CD4-positive, alpha-beta T cell (primary cell): ENCODE measurements at regions not wholly inside any gene's neighbourhood (a gene's known extent, or its start where the extent isn't known, plus 50 kb on each side); places are given as distances from the start of the nearest gene placed in this dataset.

ENCODE experiments used
- ATAC-seq: fragments of 200-7000 bp; cut with Tn5 transposase; one replicate; pipeline ENCODE4 v1.10.0; 2022; ENCODE audit warnings: mild to moderate bottlenecking; ENCODE audit not compliant: poor library complexity
- CTCF ChIA-PET: fragments of 350-600 bp; sonication (Branson Sonifier 250); formaldehyde crosslinking; loops from one replicate; lab custom pipeline; 2021; ENCODE audit warnings: antibody characterized with exemption, inconsistent platforms; lab: Charles Lee
- POLR2A ChIA-PET: fragments of 350-600 bp; sonication (Branson Sonifier 250); formaldehyde crosslinking; loops from one replicate; lab custom pipeline; 2021; ENCODE audit warnings: antibody characterized with exemption, inconsistent platforms; lab: Charles Lee
- DNase-seq, 14 experiments: peaks; one replicate each; pipeline ENCODE4 v3.0.0-alpha.2; 2013 to 2020; ENCODE audit warnings: mixed read lengths in 2 of 14
- H3K27ac ChIP-seq, 2 donors: one replicate each; pipeline versions ENCODE4 v1.5.1 to v1.7.0; 2013; ENCODE audit warnings: low read length in 2 of 2, low read depth in 1 of 2, mild to moderate bottlenecking in 1 of 2
- H3K27me3 ChIP-seq, 2 experiments: 1 replicate in 1 of 2; 2 replicates in 1 of 2; pipeline versions ENCODE4 v1.6.1 to v1.7.0; 2013; ENCODE audit warnings: low read length in 2 of 2, control low read depth in 1 of 2, mild to moderate bottlenecking in 1 of 2, moderate library complexity in 1 of 2; ENCODE audit not compliant: insufficient read depth in 2 of 2, control insufficient read depth in 1 of 2
- H3K36me3 ChIP-seq: one replicate; pipeline ENCODE4 v1.6.1; 2013; ENCODE audit warnings: low read length, control low read depth; ENCODE audit not compliant: insufficient read depth
- H3K4me1 ChIP-seq: one replicate; pipeline ENCODE4 v1.6.1; 2013; ENCODE audit warnings: low read length, control low read depth; ENCODE audit not compliant: insufficient read depth
- H3K4me3 ChIP-seq: one replicate; pipeline ENCODE4 v1.5.1; 2013; ENCODE audit warnings: mild to moderate bottlenecking, low read length, moderate library complexity
- H3K9me3 ChIP-seq, 2 experiments: 1 replicate in 1 of 2; 2 replicates in 1 of 2; pipeline versions ENCODE4 v1.6.1 to v1.7.0; 2013; ENCODE audit warnings: low read length in 2 of 2, mild to moderate bottlenecking in 2 of 2, control low read depth in 1 of 2, moderate library complexity in 1 of 2; ENCODE audit not compliant: control insufficient read depth in 1 of 2, insufficient read depth in 1 of 2
- H3K27ac Mint-ChIP-seq: one replicate; pipeline ENCODE4 v1.8.0; 2020; ENCODE audit warnings: mixed read lengths
- H3K27me3 Mint-ChIP-seq: one replicate; pipeline ENCODE4 v1.8.0; 2021; ENCODE audit warnings: mixed read lengths
- H3K36me3 Mint-ChIP-seq: one replicate; pipeline ENCODE4 v1.8.0; 2021; ENCODE audit warnings: low read depth, mixed read lengths
- H3K4me1 Mint-ChIP-seq: one replicate; pipeline ENCODE4 v1.8.0; 2021; ENCODE audit warnings: low read depth, mixed read lengths
- H3K4me3 Mint-ChIP-seq: one replicate; pipeline ENCODE4 v1.8.0; 2020; ENCODE audit warnings: mild to moderate bottlenecking, mixed read lengths
- H3K9me3 Mint-ChIP-seq: one replicate; pipeline ENCODE4 v1.8.0; 2020; ENCODE audit warnings: mixed read lengths
- CTCF ChIP-seq: fragments of 200-600 bp; IDR thresholded peaks from one replicate; pipeline ENCODE4 v1.8.0; 2022; ENCODE audit warnings: antibody characterized with exemption, mild to moderate bottlenecking
- intact Hi-C, 2 experiments: fragments of 100-400 bp; cut with DNase I in 1 of 2; cut with micrococcal nuclease in 1 of 2; formaldehyde crosslinking; loops; one replicate each; pipeline versions ENCODE4 v1.15.1 to v1.9.0; 2023 to 2025; cut with DNase I, micrococcal nuclease

GRCh38 chr17:13775450-13775849, 173.7 kb upstream of the HS3ST3A1 start:
- Histone ChIP-seq H3K9me3 (peaks cover 0 to 4% of the 10 kb centered on the region in 2 experiments), H3K27me3 (no peaks in the 10 kb centered on the region), H3K27ac (no peak overlapping the region), H3K36me3 (no peaks in the 10 kb centered on the region), H3K4me1 (no peaks in the 10 kb centered on the region), H3K4me3 (no peak overlapping the region)
- Mint-ChIP-seq H3K36me3 (no peaks in the 10 kb centered on the region), H3K9me3 (peaks cover 11% of the 10 kb centered on the region), H3K27ac (no peak overlapping the region), H3K4me3 (no peak overlapping the region), H3K27me3 (no peaks in the 10 kb centered on the region), H3K4me1 (no peaks in the 10 kb centered on the region)
- no peak for TF ChIP-seq CTCF
- ChIA-PET CTCF (no interaction called here), POLR2A (no interaction called here)
- intact Hi-C loops: no loop called here
- no peak for DNase-seq
- no peak for ATAC-seq

GRCh38 chr17:13776027-13776551, 174.4 kb upstream of the HS3ST3A1 start:
- no peaks in the 10 kb centered on the region for H3K4me1 Mint-ChIP-seq

GRCh38 chr17:13777003-13777402, 175.3 kb upstream of the HS3ST3A1 start:
- H3K4me1 ChIP-seq: no peaks in the 10 kb centered on the region
- DNase-seq: no peak
- ATAC-seq: no peak
- H3K36me3 ChIP-seq: no peaks in the 10 kb centered on the region
- intact Hi-C loops: no loop called here
- CTCF ChIA-PET: no interaction called here
- TF ChIP-seq CTCF: no peak
- Mint-ChIP-seq H3K27ac (no peak overlapping the region), H3K4me1 (no peaks in the 10 kb centered on the region), H3K36me3 (no peaks in the 10 kb centered on the region), H3K27me3 (no peaks in the 10 kb centered on the region), H3K9me3 (peaks cover 3% of the 10 kb centered on the region), H3K4me3 (no peak overlapping the region)
- POLR2A ChIA-PET: no interaction called here
- H3K27me3 ChIP-seq: no peaks in the 10 kb centered on the region
- H3K27ac ChIP-seq: no peak overlapping the region
- H3K4me3 ChIP-seq: no peak overlapping the region
- H3K9me3 ChIP-seq: no peaks in the 10 kb centered on the region

More at GRCh38 chr17:13776027-13776551, 174.4 kb upstream of the HS3ST3A1 start:
- Histone ChIP-seq H3K9me3 (no peaks in the 10 kb centered on the region), H3K36me3 (no peaks in the 10 kb centered on the region), H3K4me1 (no peaks in the 10 kb centered on the region), H3K27ac (no peak overlapping the region), H3K4me3 (no peak overlapping the region), H3K27me3 (no peaks in the 10 kb centered on the region)
- ChIA-PET CTCF (no interaction called here), POLR2A (no interaction called here)
- no peak overlapping the region for H3K27ac Mint-ChIP-seq
- TF ChIP-seq CTCF: no peak
- H3K36me3 Mint-ChIP-seq: no peaks in the 10 kb centered on the region
- ATAC-seq (no peak), DNase-seq (no peak)
- peaks cover 6% of the 10 kb centered on the region for H3K9me3 Mint-ChIP-seq
- no peaks in the 10 kb centered on the region for H3K27me3 Mint-ChIP-seq
- no peak overlapping the region for H3K4me3 Mint-ChIP-seq
- intact Hi-C loops: no loop called here
